Hepatocyte (in vitro differentiated cells): ENCODE measurements at regions not wholly inside any gene's neighbourhood (a gene's known extent, or its start where the extent isn't known, plus 50 kb on each side); places are given as distances from the start of the nearest gene placed in this dataset.

Source experiments
- DNase-seq: peaks from one replicate; pipeline ENCODE4 v3.0.0-alpha.2; 2016; ENCODE audit warnings: low spot score
- H2AFZ ChIP-seq: fragments of 200-600 bp; sonication (generic); 2 replicates; pipeline ENCODE4 v1.6.0; 2016; ENCODE audit warnings: antibody characterized with exemption, mild to moderate bottlenecking
- H3K27ac ChIP-seq: fragments of 200-600 bp; sonication (generic); 2 replicates; pipeline ENCODE4 v1.5.1; 2016; ENCODE audit warnings: mild to moderate bottlenecking
- H3K27me3 ChIP-seq: fragments of 200-600 bp; sonication (generic); 2 replicates; pipeline ENCODE4 v1.6.1; 2016
- H3K36me3 ChIP-seq: fragments of 200-600 bp; sonication (generic); replicated peaks from 2 replicates; pipeline ENCODE4 v1.5.1; 2016; ENCODE audit warnings: low read depth; ENCODE audit not compliant: insufficient read depth
- H3K4me1 ChIP-seq: fragments of 200-600 bp; sonication (generic); 2 replicates; pipeline ENCODE4 v1.5.1; 2016; ENCODE audit warnings: mild to moderate bottlenecking, moderate library complexity; ENCODE audit not compliant: insufficient read depth
- H3K4me2 ChIP-seq: fragments of 200-600 bp; sonication (generic); 2 replicates; pipeline ENCODE4 v1.6.0; 2016
- H3K4me3 ChIP-seq: fragments of 200-600 bp; sonication (generic); 2 replicates; pipeline ENCODE4 v1.5.1; 2016; ENCODE audit warnings: mild to moderate bottlenecking
- H3K79me2 ChIP-seq: fragments of 200-600 bp; sonication (generic); 2 replicates; pipeline ENCODE4 v1.6.0; 2017; ENCODE audit warnings: mild to moderate bottlenecking
- H3K9me2 ChIP-seq: fragments of 200-600 bp; sonication (generic); replicated peaks from 2 replicates; pipeline ENCODE4 v1.6.0; 2017; ENCODE audit warnings: mild to moderate bottlenecking; ENCODE audit not compliant: insufficient read depth
- H3K9me3 ChIP-seq: fragments of 200-600 bp; sonication (generic); 2 replicates; pipeline ENCODE4 v1.5.1; 2016; ENCODE audit warnings: low read depth, mild to moderate bottlenecking
- H4K20me1 ChIP-seq: fragments of 200-600 bp; sonication (generic); 2 replicates; pipeline ENCODE4 v1.6.0; 2016; ENCODE audit warnings: mild to moderate bottlenecking; ENCODE audit not compliant: insufficient read depth, poor library complexity, severe bottlenecking
- CTCF ChIP-seq: fragments of 200-600 bp; sonication (generic); IDR thresholded peaks from 2 replicates; pipeline ENCODE4 v1.5.1; 2016; ENCODE audit warnings: antibody characterized with exemption, mild to moderate bottlenecking; ENCODE audit not compliant: poor library complexity
- EZH2 ChIP-seq: fragments of 200-600 bp; sonication (generic); IDR thresholded peaks from 2 replicates; pipeline ENCODE4 v1.6.1; 2016; ENCODE audit warnings: antibody characterized with exemption, mild to moderate bottlenecking, borderline replicate concordance
- EZH2phosphoT487 ChIP-seq: fragments of 200-600 bp; sonication (generic); IDR thresholded peaks from one replicate; pipeline ENCODE4 v1.6.1; 2018; ENCODE audit warnings: antibody characterized with exemption, mild to moderate bottlenecking, low read depth, moderate library complexity; ENCODE audit not compliant: unreplicated experiment, severe bottlenecking
- WGBS: methylation state at CpG from one replicate; pipeline ENCODE4 v1.1.6; 2016; ENCODE audit warnings: low lambda C conversion rate; ENCODE audit errors: missing lambda C conversion rate; 5-methylcytosine and 5-hydroxymethylcytosine counted together

- Histone ChIP-seq H3K27ac (peak overlapping the region; percentile 66), H3K4me1 (peaks cover 32% of the 10 kb centered on the region), H3K4me2 (peak overlapping the region; percentile 57)
Observed at GRCh38 chr6:137776256-137776655, 90.8 kb upstream of the TNFAIP3 start.

GRCh38 chr6:137776786-137777686 lies 90.0 kb upstream of the TNFAIP3 start:
- WGBS = 38% methylated on average over 15 of the region's 15 CpGs
- H3K9me3 ChIP-seq = no peaks in the 10 kb centered on the region
- H3K27me3 ChIP-seq = no peaks in the 10 kb centered on the region
- peaks cover 36% of the 10 kb centered on the region for H3K4me1 ChIP-seq
- H3K79me2 ChIP-seq = no peaks in the 10 kb centered on the region
- no peaks in the 10 kb centered on the region for H3K9me2 ChIP-seq
- no peaks in the 10 kb centered on the region for H3K36me3 ChIP-seq
- H4K20me1 ChIP-seq = no peaks in the 10 kb centered on the region
- H3K4me3 ChIP-seq = no peak overlapping the region
- H3K4me2 ChIP-seq = peak overlapping the region; percentile 57
- TF ChIP-seq CTCF (no peak), EZH2phosphoT487 (no peak), EZH2 (no peak)
- H3K27ac ChIP-seq = peak overlapping the region; percentile 66
- H2AFZ ChIP-seq = no peak overlapping the region
- DNase-seq = peak; percentile 35

More at GRCh38 chr6:137776256-137776655, 90.8 kb upstream of the TNFAIP3 start:
- WGBS = 92% methylated on average over 9 of the region's 9 CpGs
- no peaks in the 10 kb centered on the region for H3K36me3 ChIP-seq
- DNase-seq = no peak
- no peak overlapping the region for H2AFZ ChIP-seq
- no peaks in the 10 kb centered on the region for H3K27me3 ChIP-seq
- no peak overlapping the region for H3K4me3 ChIP-seq
- H3K9me2 ChIP-seq = no peaks in the 10 kb centered on the region
- H3K9me3 ChIP-seq = no peaks in the 10 kb centered on the region
- H3K79me2 ChIP-seq = no peaks in the 10 kb centered on the region
- H4K20me1 ChIP-seq = no peaks in the 10 kb centered on the region
- TF ChIP-seq EZH2phosphoT487 = no peak
- no peak for TF ChIP-seq EZH2
- no peak for TF ChIP-seq CTCF

GRCh38 chr6:137777687-137778075 lies 89.4 kb upstream of the TNFAIP3 start:
- H2AFZ ChIP-seq = no peak overlapping the region
- H3K36me3 ChIP-seq = no peaks in the 10 kb centered on the region
- no peak for DNase-seq
- no peaks in the 10 kb centered on the region for H3K27me3 ChIP-seq
- H4K20me1 ChIP-seq = no peaks in the 10 kb centered on the region
- H3K79me2 ChIP-seq = no peaks in the 10 kb centered on the region
- no peak for TF ChIP-seq EZH2
- no peak for TF ChIP-seq EZH2phosphoT487
- no peak for TF ChIP-seq CTCF
- H3K4me2 ChIP-seq = peak overlapping the region; percentile 10
- WGBS = 52% methylated on average over 1 of the region's 1 CpG
- H3K27ac ChIP-seq = peak overlapping the region; percentile 52
- no peaks in the 10 kb centered on the region for H3K9me3 ChIP-seq
- H3K4me3 ChIP-seq = no peak overlapping the region
- H3K4me1 ChIP-seq = peaks cover 36% of the 10 kb centered on the region
- H3K9me2 ChIP-seq = no peaks in the 10 kb centered on the region
